ENCODE measurements at regions not wholly inside any gene's neighbourhood (a gene's known extent, or its start where the extent isn't known, plus 50 kb on each side); places are given as distances from the start of the nearest gene placed in this dataset.

DNA sequence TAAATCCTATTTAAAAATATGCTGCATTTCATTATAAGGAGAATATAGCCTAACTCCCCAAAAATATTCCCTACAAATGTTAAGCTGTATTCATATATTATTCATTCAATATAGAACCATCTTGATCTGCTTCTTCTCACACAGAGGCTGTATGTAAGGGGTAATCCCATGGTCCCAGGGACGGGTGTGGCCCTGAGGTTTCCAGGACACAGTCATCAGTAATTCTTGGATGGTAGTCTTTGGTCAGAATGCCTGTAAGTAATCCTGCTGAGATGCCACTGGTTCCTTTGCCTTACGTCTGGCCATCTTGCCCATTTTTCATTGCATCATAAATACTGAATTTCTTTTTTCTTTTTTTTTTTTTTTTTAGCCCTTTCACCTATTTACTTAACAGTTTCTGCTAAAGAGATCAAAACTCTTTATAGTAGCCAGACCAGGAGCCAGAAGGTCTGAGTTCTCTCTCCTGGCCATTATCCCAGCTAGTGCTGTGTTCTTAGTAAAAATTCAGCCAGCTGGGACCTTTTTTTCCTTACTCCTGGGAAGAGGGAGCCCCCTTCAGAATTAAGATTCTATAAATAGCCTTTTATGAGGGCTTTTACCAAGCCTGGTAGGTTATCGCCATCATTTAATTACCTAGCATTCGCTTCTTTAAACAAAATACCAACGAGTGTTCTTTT lies 134.9 kb downstream of the SOX11 start:
- TF ChIP-seq, protein P1, sequence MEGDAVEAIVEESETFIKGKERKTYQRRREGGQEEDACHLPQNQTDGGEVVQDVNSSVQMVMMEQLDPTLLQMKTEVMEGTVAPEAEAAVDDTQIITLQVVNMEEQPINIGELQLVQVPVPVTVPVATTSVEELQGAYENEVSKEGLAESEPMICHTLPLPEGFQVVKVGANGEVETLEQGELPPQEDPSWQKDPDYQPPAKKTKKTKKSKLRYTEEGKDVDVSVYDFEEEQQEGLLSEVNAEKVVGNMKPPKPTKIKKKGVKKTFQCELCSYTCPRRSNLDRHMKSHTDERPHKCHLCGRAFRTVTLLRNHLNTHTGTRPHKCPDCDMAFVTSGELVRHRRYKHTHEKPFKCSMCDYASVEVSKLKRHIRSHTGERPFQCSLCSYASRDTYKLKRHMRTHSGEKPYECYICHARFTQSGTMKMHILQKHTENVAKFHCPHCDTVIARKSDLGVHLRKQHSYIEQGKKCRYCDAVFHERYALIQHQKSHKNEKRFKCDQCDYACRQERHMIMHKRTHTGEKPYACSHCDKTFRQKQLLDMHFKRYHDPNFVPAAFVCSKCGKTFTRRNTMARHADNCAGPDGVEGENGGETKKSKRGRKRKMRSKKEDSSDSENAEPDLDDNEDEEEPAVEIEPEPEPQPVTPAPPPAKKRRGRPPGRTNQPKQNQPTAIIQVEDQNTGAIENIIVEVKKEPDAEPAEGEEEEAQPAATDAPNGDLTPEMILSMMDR (IDR thresholded peaks at IDR 0.05): no peak
- ATAC-seq (ENCODE audit: low read depth): no peak
- H3K4me3 Mint-ChIP-seq: no peak overlapping the region
- CTCF ChIA-PET: no interaction called here
- no peaks in the 10 kb centered on the region for H3K4me1 Mint-ChIP-seq
- intact Hi-C loops (cut with micrococcal nuclease): no loop called here
- H3K27me3 Mint-ChIP-seq: no peaks in the 10 kb centered on the region
- H3K9me3 Mint-ChIP-seq: peaks cover 5% of the 10 kb centered on the region
- H3K27ac Mint-ChIP-seq: no peak overlapping the region
- no peaks in the 10 kb centered on the region for H3K36me3 Mint-ChIP-seq (ENCODE audit: low read depth)
- POLR2A ChIA-PET: no interaction called here
- no peak for DNase-seq

DNA sequence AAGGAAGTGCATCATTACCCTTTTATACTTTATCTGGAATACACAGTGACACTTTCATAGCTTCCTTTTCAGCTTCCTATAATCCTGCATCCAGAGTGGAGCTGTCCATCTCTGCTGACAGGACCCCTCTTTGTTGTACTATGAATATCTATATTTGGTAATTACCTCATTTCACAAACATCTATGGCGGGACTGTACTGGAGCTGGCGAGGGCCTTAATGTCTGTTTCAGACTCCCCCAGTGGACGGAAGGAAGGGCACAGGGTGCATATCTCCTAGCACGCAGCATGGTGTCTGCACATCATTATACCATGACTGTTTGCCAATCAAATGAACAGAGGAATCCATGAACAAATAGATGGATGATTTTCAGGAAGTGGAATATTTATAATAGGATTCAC lies 142.3 kb downstream of the SOX11 start:
- ChIA-PET POLR2A (no interaction called here), CTCF (no interaction called here)
- H3K4me1 Mint-ChIP-seq: no peaks in the 10 kb centered on the region
- H3K9me3 Mint-ChIP-seq: no peaks in the 10 kb centered on the region
- H3K27me3 Mint-ChIP-seq: no peaks in the 10 kb centered on the region
- no peak overlapping the region for H3K4me3 Mint-ChIP-seq
- intact Hi-C loops (cut with micrococcal nuclease): no loop called here
- DNase-seq: no peak
- H3K36me3 Mint-ChIP-seq (ENCODE audit: low read depth): no peaks in the 10 kb centered on the region
- ATAC-seq (ENCODE audit: low read depth): no peak
- H3K27ac Mint-ChIP-seq: no peak overlapping the region
- TF ChIP-seq, protein P1 (IDR thresholded peaks at IDR 0.05): no peak

- intact Hi-C loops (cut with micrococcal nuclease): no loop called here
- Mint-ChIP-seq H3K4me3 (no peak overlapping the region), H3K9me3 (no peaks in the 10 kb centered on the region), H3K4me1 (no peaks in the 10 kb centered on the region), H3K27me3 (no peaks in the 10 kb centered on the region), H3K27ac (no peak overlapping the region), H3K36me3 (ENCODE audit: low read depth) (no peaks in the 10 kb centered on the region)
- ChIA-PET CTCF (no interaction called here), POLR2A (no interaction called here)
- ATAC-seq (ENCODE audit: low read depth): no peak
- no peak for DNase-seq
- TF ChIP-seq, protein P1 (IDR thresholded peaks at IDR 0.05): no peak
Observed at GRCh38 chr2:5839550-5839949, 147.4 kb downstream of the SOX11 start.

DNA sequence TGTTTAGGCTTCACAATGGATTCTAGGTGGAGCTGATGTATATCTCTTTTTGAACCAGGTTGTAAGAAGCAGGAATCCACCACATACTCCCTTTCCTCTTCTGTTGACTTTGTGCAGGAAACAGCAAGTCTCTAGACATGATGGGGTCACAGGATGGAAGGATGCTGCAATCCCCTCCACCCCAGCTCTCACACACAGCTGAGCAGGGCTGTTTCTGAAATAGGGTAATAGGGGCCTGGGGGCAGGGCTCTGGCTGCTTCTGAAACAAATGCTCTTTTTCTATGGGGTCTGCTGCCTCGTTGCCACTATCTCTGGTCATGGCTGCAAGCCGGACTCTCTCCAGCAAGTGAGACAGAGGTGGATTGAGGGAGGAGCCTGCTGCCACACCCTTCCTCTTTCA lies 148.9 kb downstream of the SOX11 start:
- CTCF ChIA-PET: no interaction called here
- no peaks in the 10 kb centered on the region for H3K36me3 Mint-ChIP-seq (ENCODE audit: low read depth)
- ATAC-seq (ENCODE audit: low read depth) (no peak), DNase-seq (no peak)
- H3K27me3 Mint-ChIP-seq: no peaks in the 10 kb centered on the region
- H3K27ac Mint-ChIP-seq: no peak overlapping the region
- H3K4me3 Mint-ChIP-seq: no peak overlapping the region
- H3K4me1 Mint-ChIP-seq: no peaks in the 10 kb centered on the region
- POLR2A ChIA-PET: no interaction called here
- intact Hi-C loops (cut with micrococcal nuclease): no loop called here
- H3K9me3 Mint-ChIP-seq: no peaks in the 10 kb centered on the region
- TF ChIP-seq, protein P1 (IDR thresholded peaks at IDR 0.05): no peak

DNA sequence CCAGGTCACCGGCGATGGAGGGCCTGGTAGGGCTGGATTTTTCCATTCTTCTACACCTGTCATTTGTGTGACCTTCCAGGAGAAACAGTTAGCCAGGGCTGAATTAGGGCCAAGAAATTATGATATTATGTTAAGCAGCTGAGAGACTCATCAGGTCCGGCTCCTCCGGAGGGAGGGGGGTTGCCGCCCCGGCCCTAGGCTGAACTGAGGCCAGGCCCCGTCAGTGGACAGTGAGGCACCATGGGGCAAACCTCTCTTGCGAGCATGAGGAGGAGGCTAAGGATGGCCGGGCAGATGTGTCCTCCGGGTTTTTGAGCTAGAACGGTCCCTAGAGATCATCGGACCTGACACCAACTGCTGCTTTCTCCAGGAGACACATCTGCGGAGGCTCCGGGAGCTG lies 150.1 kb downstream of the SOX11 start:
- TF ChIP-seq, protein P1 (IDR thresholded peaks at IDR 0.05): no peak
- ATAC-seq (ENCODE audit: low read depth) (no peak), DNase-seq (no peak)
- intact Hi-C loops (cut with micrococcal nuclease): no loop called here
- Mint-ChIP-seq H3K27ac (no peak overlapping the region), H3K4me3 (no peak overlapping the region), H3K9me3 (no peaks in the 10 kb centered on the region), H3K36me3 (ENCODE audit: low read depth) (no peaks in the 10 kb centered on the region), H3K4me1 (no peaks in the 10 kb centered on the region), H3K27me3 (no peaks in the 10 kb centered on the region)
- ChIA-PET CTCF (no interaction called here), POLR2A (no interaction called here)

Data from activated B cell treated with CpG ODN at 0.5 μM for 24 hours (primary cell).